ENCODE measurements at regions not wholly inside any gene's neighbourhood (a gene's known extent, or its start where the extent isn't known, plus 50 kb on each side); places are given as distances from the start of the nearest gene placed in this dataset.

GRCh38 chr10:58901092-58901646 is 275.3 kb upstream of the PHYHIPL start:
- Histone ChIP-seq H3K4me3 (no peak overlapping the region), H3K9me3 (replicated peaks; ENCODE audit: control insufficient read depth, insufficient read depth, low read length) (no peaks in the 10 kb centered on the region), H3K27me3 (replicated peaks in 1 of 2; ENCODE audit: control insufficient read depth in 2 of 2, insufficient read depth in 2 of 2, low read length in 1 of 2) (no peaks in the 10 kb centered on the region), H4K20me1 (ENCODE audit: control insufficient read depth, insufficient read depth) (no peaks in the 10 kb centered on the region), H3K79me2 (ENCODE audit: control insufficient read depth, insufficient read depth, low read length) (no peaks in the 10 kb centered on the region), H3K4me1 (ENCODE audit: control insufficient read depth, insufficient read depth, low read length) (no peaks in the 10 kb centered on the region), H3K9ac (ENCODE audit: control insufficient read depth, insufficient read depth, low read length) (no peak overlapping the region), H3K36me3 (ENCODE audit: control insufficient read depth in 2 of 2, insufficient read depth in 2 of 2, low read length in 1 of 2) (no peaks in the 10 kb centered on the region), H2AFZ (ENCODE audit: control insufficient read depth, low read depth, low read length) (no peak overlapping the region), H3K4me2 (ENCODE audit: control insufficient read depth, insufficient read depth) (no peak overlapping the region), H3K27ac (ENCODE audit: control insufficient read depth, insufficient read depth) (no peak overlapping the region)
- CTCF ChIA-PET = interaction anchor here (1.3 kb wide), 1 partner anchor 16 kb away, joined by 4 read pairs; no protein-coding TSS in a partner anchor
- no peak for FAIRE-seq
- intact Hi-C loops (cut with micrococcal nuclease; ENCODE audit: unreplicated experiment) (no loop called here), in situ Hi-C loops (cut with MboI) (no loop called here)
- ATAC-seq = no peak
- 32% methylated on average over 2 of the region's 2 CpGs for WGBS (ENCODE audit: insufficient coverage, insufficient replicate concordance, low lambda C conversion rate, missing lambda C conversion rate)
- BruUV-seq (replicated peaks) = no TSS peak
- SMC1A ChIA-PET (ENCODE audit: uncharacterized antibody, unreplicated experiment) = interaction anchor here (0.8 to 1.6 kb wide), 3 partner anchors 16 to 724 kb away, joined by 3 to 4 read pairs (median 3); no protein-coding TSS in a partner anchor
- no peak for DNase-seq (ENCODE audit: low read depth, low spot score)
- TF ChIP-seq MYC (IDR thresholded peaks at IDR 0.05; ENCODE audit: insufficient read depth, insufficient read length, insufficient replicate concordance, low read length, severe bottlenecking) = no peak
- no peak for TF ChIP-seq CEBPB (IDR thresholded peaks at IDR 0.05; ENCODE audit: borderline replicate concordance in 1 of 2, low read depth in 2 of 2, low read length in 2 of 2)
- POLR2A ChIA-PET = no interaction called here
- RAD21 ChIA-PET (ENCODE audit: unreplicated experiment) = no interaction called here

GRCh38 chr10:58903071-58903470 is 273.4 kb upstream of the PHYHIPL start:
- FAIRE-seq = no peak
- Histone ChIP-seq H3K36me3 (ENCODE audit: control insufficient read depth in 2 of 2, insufficient read depth in 2 of 2, low read length in 1 of 2) (no peaks in the 10 kb centered on the region), H3K79me2 (ENCODE audit: control insufficient read depth, insufficient read depth, low read length) (no peaks in the 10 kb centered on the region), H4K20me1 (ENCODE audit: control insufficient read depth, insufficient read depth) (no peaks in the 10 kb centered on the region), H3K4me1 (ENCODE audit: control insufficient read depth, insufficient read depth, low read length) (no peaks in the 10 kb centered on the region), H3K4me3 (no peak overlapping the region), H3K4me2 (ENCODE audit: control insufficient read depth, insufficient read depth) (no peak overlapping the region), H3K27me3 (replicated peaks in 1 of 2; ENCODE audit: control insufficient read depth in 2 of 2, insufficient read depth in 2 of 2, low read length in 1 of 2) (no peaks in the 10 kb centered on the region), H3K27ac (ENCODE audit: control insufficient read depth, insufficient read depth) (no peak overlapping the region), H2AFZ (ENCODE audit: control insufficient read depth, low read depth, low read length) (no peak overlapping the region), H3K9me3 (replicated peaks; ENCODE audit: control insufficient read depth, insufficient read depth, low read length) (no peaks in the 10 kb centered on the region), H3K9ac (ENCODE audit: control insufficient read depth, insufficient read depth, low read length) (no peak overlapping the region)
- no peak for DNase-seq (ENCODE audit: low read depth, low spot score)
- no TSS peak for BruUV-seq (replicated peaks)
- ChIA-PET CTCF (interaction anchor here (0.9 kb wide), 1 partner anchor 48 kb away, joined by 3 read pairs; no protein-coding TSS in a partner anchor), POLR2A (no interaction called here), RAD21 (ENCODE audit: unreplicated experiment) (no interaction called here), SMC1A (ENCODE audit: uncharacterized antibody, unreplicated experiment) (interaction anchor here (0.8 to 1.7 kb wide), 3 partner anchors 12 to 79 kb away, joined by 3 to 5 read pairs (median 3); no protein-coding TSS in a partner anchor)
- WGBS (ENCODE audit: insufficient coverage, insufficient replicate concordance, low lambda C conversion rate, missing lambda C conversion rate) = 47% methylated on average over 1 of the region's 1 CpG
- intact Hi-C loops (cut with micrococcal nuclease; ENCODE audit: unreplicated experiment) (no loop called here), in situ Hi-C loops (cut with MboI) (no loop called here)
- TF ChIP-seq SUPT20H (IDR thresholded peaks at IDR 0.05; ENCODE audit: borderline replicate concordance, control insufficient read depth, low read depth, low read length) = no peak
- no peak for TF ChIP-seq SIX5 (IDR thresholded peaks at IDR 0.05; ENCODE audit: low read depth, low read length, severe bottlenecking)
- TF ChIP-seq RUNX3 (IDR thresholded peaks at IDR 0.05; ENCODE audit: low read length) = no peak
- ATAC-seq = no peak

Measured in GM12878 (cell line).